ENCODE measurements at regions not wholly inside any gene's neighbourhood (a gene's known extent, or its start where the extent isn't known, plus 50 kb on each side); places are given as distances from the start of the nearest gene placed in this dataset.

DNA sequence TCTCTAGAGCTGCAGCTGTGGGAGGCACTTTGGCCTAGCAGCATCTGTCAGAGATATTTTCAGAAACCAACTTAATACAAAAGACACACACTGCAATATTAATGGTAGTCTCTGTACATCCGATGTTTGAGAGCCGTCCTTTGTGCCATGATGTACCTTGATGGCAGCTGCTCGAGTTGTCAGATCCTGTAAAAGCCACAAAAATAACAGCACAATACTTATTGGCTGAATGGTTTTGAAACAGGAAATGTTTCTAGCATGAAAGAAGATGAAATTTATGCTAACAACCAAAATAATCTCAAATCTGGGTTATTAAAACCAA, 445.5 kb upstream of the TBL1XR1 start:
- Histone ChIP-seq H3K9me3 (ENCODE audit: low read depth) (no peaks in the 10 kb centered on the region), H3K4me3 (no peak overlapping the region), H3K27ac (no peak overlapping the region), H3K27me3 (no peaks in the 10 kb centered on the region), H3K4me1 (ENCODE audit: low read depth) (no peaks in the 10 kb centered on the region), H3K36me3 (no peaks in the 10 kb centered on the region)
- DNase-seq (ENCODE audit: low read depth in 1 of 2, low spot score in 1 of 2): no peak
- TF ChIP-seq, protein P1, sequence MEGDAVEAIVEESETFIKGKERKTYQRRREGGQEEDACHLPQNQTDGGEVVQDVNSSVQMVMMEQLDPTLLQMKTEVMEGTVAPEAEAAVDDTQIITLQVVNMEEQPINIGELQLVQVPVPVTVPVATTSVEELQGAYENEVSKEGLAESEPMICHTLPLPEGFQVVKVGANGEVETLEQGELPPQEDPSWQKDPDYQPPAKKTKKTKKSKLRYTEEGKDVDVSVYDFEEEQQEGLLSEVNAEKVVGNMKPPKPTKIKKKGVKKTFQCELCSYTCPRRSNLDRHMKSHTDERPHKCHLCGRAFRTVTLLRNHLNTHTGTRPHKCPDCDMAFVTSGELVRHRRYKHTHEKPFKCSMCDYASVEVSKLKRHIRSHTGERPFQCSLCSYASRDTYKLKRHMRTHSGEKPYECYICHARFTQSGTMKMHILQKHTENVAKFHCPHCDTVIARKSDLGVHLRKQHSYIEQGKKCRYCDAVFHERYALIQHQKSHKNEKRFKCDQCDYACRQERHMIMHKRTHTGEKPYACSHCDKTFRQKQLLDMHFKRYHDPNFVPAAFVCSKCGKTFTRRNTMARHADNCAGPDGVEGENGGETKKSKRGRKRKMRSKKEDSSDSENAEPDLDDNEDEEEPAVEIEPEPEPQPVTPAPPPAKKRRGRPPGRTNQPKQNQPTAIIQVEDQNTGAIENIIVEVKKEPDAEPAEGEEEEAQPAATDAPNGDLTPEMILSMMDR (IDR thresholded peaks at IDR 0.05; ENCODE audit: low read depth, low read length): no peak

DNA sequence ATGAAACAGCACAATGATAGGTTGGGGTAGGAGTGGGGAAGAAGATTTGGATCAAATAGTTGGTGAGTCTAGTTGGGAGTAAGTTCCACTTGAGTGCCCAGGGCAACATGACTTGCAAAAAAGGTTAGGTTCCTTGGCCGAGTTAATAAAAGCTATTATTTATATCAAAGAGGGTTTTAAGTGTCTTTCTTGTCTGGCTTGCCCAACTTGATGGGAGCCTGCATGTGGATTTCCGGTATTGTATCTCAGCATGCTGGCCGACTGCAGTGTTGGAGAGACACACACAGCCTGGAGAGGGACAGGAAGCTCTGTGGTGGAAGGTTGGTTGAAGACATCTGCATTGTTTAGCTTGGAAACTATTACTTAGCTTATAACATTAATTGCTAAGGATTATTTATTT, 449.5 kb upstream of the TBL1XR1 start:
- Histone ChIP-seq H3K9me3 (ENCODE audit: low read depth) (no peaks in the 10 kb centered on the region), H3K36me3 (no peaks in the 10 kb centered on the region), H3K4me1 (ENCODE audit: low read depth) (peaks cover 4% of the 10 kb centered on the region), H3K4me3 (no peak overlapping the region), H3K27me3 (no peaks in the 10 kb centered on the region), H3K27ac (no peak overlapping the region)
- TF ChIP-seq, protein P1 (IDR thresholded peaks at IDR 0.05; ENCODE audit: low read depth, low read length): no peak
- no peak for DNase-seq (ENCODE audit: low read depth in 1 of 2, low spot score in 1 of 2)

DNA sequence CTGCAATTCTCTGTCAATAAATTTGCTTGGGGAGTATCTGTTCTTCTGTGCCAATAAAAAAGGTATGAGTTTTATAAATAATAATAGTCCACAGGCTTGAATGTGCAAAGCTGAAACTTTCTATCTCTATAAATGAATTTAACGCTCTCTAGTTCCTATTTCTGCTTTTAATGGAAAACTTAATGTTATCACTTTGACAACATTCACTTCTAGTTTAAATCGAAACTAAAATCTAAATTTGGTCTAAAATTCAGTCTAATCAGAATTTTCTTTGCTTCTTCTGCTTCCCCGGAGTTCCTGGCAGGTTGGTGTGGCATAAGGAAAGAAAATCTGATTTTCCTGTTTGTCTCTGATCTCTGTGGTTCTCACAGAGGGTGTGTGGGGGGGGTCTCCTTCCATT, 450.1 kb upstream of the TBL1XR1 start:
- no peaks in the 10 kb centered on the region for H3K9me3 ChIP-seq (ENCODE audit: low read depth)
- DNase-seq (ENCODE audit: low read depth in 1 of 2, low spot score in 1 of 2): no peak
- H3K4me3 ChIP-seq: no peak overlapping the region
- no peak overlapping the region for H3K27ac ChIP-seq
- TF ChIP-seq, protein P1 (IDR thresholded peaks at IDR 0.05; ENCODE audit: low read depth, low read length): no peak
- no peaks in the 10 kb centered on the region for H3K27me3 ChIP-seq
- no peaks in the 10 kb centered on the region for H3K36me3 ChIP-seq
- peaks cover 4% of the 10 kb centered on the region for H3K4me1 ChIP-seq (ENCODE audit: low read depth)

DNA sequence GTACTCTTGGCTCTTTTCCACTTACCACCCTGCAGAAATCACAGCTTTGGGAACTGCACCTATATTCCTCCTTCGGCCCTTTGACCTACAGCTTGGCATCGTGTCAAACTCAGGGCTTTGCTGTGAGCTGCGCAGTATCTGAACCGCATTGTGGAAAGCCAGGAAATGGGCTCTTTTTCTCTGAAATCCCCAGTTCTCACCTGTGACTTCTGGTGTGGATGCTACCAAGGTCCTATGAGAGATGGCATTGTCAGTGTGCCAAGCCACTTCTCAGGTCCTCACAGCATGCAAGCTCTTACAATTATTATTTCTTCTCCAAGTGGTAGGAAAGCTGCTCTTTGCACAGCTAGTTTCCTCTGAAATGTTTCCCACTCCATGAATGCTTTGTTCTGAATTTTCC, 450.6 kb upstream of the TBL1XR1 start:
- TF ChIP-seq, protein P1 (IDR thresholded peaks at IDR 0.05; ENCODE audit: low read depth, low read length): no peak
- Histone ChIP-seq H3K9me3 (ENCODE audit: low read depth) (no peaks in the 10 kb centered on the region), H3K27me3 (no peaks in the 10 kb centered on the region), H3K36me3 (no peaks in the 10 kb centered on the region), H3K27ac (no peak overlapping the region), H3K4me1 (ENCODE audit: low read depth) (peaks cover 4% of the 10 kb centered on the region), H3K4me3 (no peak overlapping the region)
- no peak for DNase-seq (ENCODE audit: low read depth in 1 of 2, low spot score in 1 of 2)

- Histone ChIP-seq H3K4me3 (no peak overlapping the region), H3K4me1 (ENCODE audit: low read depth) (peaks cover 4% of the 10 kb centered on the region), H3K27ac (no peak overlapping the region), H3K9me3 (ENCODE audit: low read depth) (no peaks in the 10 kb centered on the region), H3K36me3 (no peaks in the 10 kb centered on the region), H3K27me3 (no peaks in the 10 kb centered on the region)
- DNase-seq (ENCODE audit: low read depth in 1 of 2, low spot score in 1 of 2): peak in 1 of 2 donors; percentile 32
- TF ChIP-seq, protein P1 (IDR thresholded peaks at IDR 0.05; ENCODE audit: low read depth, low read length): no peak
Measured at GRCh38 chr3:177652556-177653291, 455.4 kb upstream of the TBL1XR1 start.
